ENCODE measurements at regions not wholly inside any gene's neighbourhood (a gene's known extent, or its start where the extent isn't known, plus 50 kb on each side); places are given as distances from the start of the nearest gene placed in this dataset.

GRCh38 chr6:101086473-101086872, 205.3 kb upstream of the ASCC3 start:
- TF ChIP-seq ELF1 (IDR thresholded peaks at IDR 0.05; ENCODE audit: borderline replicate concordance, low read depth) (no peak), POLR2AphosphoS5 (IDR thresholded peaks at IDR 0.05; ENCODE audit: low read depth, low read length) (no peak), SP1 (IDR thresholded peaks at IDR 0.05; ENCODE audit: low read depth) (no peak), CTCF (IDR thresholded peaks at IDR 0.05 in 2 of 3, conservative IDR thresholded peaks at IDR 0.05 in 1 of 3; ENCODE audit: borderline replicate concordance in 1 of 3, insufficient read depth in 1 of 3, low read depth in 2 of 3, low read length in 2 of 3) (no peak), YY1 (IDR thresholded peaks at IDR 0.05; ENCODE audit: extremely low read depth, insufficient replicate concordance, low read depth, low read length) (no peak), EZH2 (IDR thresholded peaks at IDR 0.05) (no peak)

All from HCT116 (cell line).